Naive B cell (primary cell): ENCODE measurements at regions not wholly inside any gene's neighbourhood (a gene's known extent, or its start where the extent isn't known, plus 50 kb on each side); places are given as distances from the start of the nearest gene placed in this dataset.

Experiments
- ATAC-seq, 2 donors: fragments of 150-1000 bp; cut with Tn5 transposase; 2 replicates each; pipeline ENCODE4 v1.10.0; 2021; ENCODE audit warnings: low read depth in 2 of 2, mild to moderate bottlenecking in 2 of 2, moderate library complexity in 2 of 2
- DNase-seq: peaks from one replicate; pipeline ENCODE4 v3.0.0; 2022
- H3K27ac Mint-ChIP-seq, 6 donors: one replicate each; pipeline ENCODE4 v1.8.0; 2020 to 2022; ENCODE audit warnings: mild to moderate bottlenecking in 6 of 6, mixed read lengths in 6 of 6, moderate library complexity in 5 of 6, inconsistent platforms in 2 of 6
- H3K27me3 Mint-ChIP-seq, 3 donors: one replicate each; pipeline ENCODE4 v1.8.0; 2021 to 2022; ENCODE audit warnings: mixed read lengths in 3 of 3, mild to moderate bottlenecking in 1 of 3
- H3K36me3 Mint-ChIP-seq, 2 donors: one replicate each; pipeline ENCODE4 v1.8.0; 2020 to 2022; ENCODE audit warnings: mixed read lengths in 2 of 2, inconsistent platforms in 1 of 2, mild to moderate bottlenecking in 1 of 2
- H3K4me1 Mint-ChIP-seq, 3 donors: one replicate each; pipeline ENCODE4 v1.8.0; 2020 to 2022; ENCODE audit warnings: mixed read lengths in 3 of 3, inconsistent platforms in 1 of 3, mild to moderate bottlenecking in 1 of 3, moderate library complexity in 1 of 3
- H3K4me3 Mint-ChIP-seq, 8 donors: one replicate each; pipeline ENCODE4 v1.8.0; 2020 to 2022; ENCODE audit warnings: mild to moderate bottlenecking in 8 of 8, mixed read lengths in 8 of 8, moderate library complexity in 8 of 8, inconsistent platforms in 2 of 8
- H3K9me3 Mint-ChIP-seq, 7 donors: one replicate each; pipeline ENCODE4 v1.8.0; 2020 to 2022; ENCODE audit warnings: mixed read lengths in 7 of 7, mild to moderate bottlenecking in 5 of 7, inconsistent platforms in 2 of 7, moderate library complexity in 1 of 7

DNA sequence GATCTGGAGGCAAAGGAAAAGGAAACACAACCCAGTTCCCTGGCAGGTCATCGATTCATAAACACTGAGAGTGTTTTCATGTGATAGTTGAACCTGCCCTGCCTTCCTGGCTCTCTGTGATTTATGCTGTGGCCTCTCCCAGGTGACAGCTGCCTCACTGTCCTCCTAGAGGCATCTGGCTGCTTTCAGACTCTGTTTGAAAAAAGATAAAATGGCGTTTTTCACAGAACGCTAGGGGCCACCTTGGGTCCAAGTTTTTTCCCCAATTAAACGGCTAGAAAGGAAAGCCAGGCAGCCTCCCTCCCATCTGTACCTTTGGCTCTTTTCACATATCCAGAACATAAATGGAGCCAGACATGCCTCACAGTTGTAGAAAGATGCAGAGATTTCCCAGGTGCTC lies 252.6 kb upstream of the CCDC196 start:
- peaks cover 7 to 15% (median 11%) of the 10 kb centered on the region in 3 donors for H3K27me3 Mint-ChIP-seq
- ATAC-seq (no peak), DNase-seq (no peak)
- H3K9me3 Mint-ChIP-seq = no peaks in the 10 kb centered on the region
- H3K4me3 Mint-ChIP-seq = no peak overlapping the region
- H3K27ac Mint-ChIP-seq = no peak overlapping the region
- H3K4me1 Mint-ChIP-seq = peaks cover 4 to 13% (median 8%) of the 10 kb centered on the region in 3 donors
- H3K36me3 Mint-ChIP-seq = no peaks in the 10 kb centered on the region

DNA sequence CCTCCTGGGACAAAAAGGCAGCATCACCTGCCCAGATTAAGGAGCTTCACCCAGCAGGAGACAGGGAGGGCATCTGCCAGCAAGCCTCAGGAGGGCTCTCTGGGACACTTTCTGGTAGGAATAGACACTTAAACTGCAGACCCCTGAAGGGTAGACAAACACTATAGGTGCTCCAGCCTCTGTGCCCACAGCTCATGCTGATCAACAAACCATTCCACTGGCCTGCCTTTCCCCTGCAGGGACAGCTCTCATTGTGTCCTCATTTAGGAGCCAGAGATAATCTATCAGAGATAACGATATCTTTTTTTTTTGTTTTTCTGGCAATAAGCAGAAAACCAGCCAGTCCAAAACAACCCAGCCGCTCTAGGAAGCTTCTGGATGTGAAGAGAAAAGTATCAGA lies 251.8 kb upstream of the CCDC196 start:
- ATAC-seq (no peak), DNase-seq (no peak)
- H3K9me3 Mint-ChIP-seq = no peaks in the 10 kb centered on the region
- H3K4me3 Mint-ChIP-seq = no peak overlapping the region
- H3K4me1 Mint-ChIP-seq = peaks cover 4 to 13% (median 8%) of the 10 kb centered on the region in 3 donors
- H3K36me3 Mint-ChIP-seq = no peaks in the 10 kb centered on the region
- H3K27me3 Mint-ChIP-seq = peaks cover 8 to 15% (median 11%) of the 10 kb centered on the region in 3 donors
- no peak overlapping the region for H3K27ac Mint-ChIP-seq

DNA sequence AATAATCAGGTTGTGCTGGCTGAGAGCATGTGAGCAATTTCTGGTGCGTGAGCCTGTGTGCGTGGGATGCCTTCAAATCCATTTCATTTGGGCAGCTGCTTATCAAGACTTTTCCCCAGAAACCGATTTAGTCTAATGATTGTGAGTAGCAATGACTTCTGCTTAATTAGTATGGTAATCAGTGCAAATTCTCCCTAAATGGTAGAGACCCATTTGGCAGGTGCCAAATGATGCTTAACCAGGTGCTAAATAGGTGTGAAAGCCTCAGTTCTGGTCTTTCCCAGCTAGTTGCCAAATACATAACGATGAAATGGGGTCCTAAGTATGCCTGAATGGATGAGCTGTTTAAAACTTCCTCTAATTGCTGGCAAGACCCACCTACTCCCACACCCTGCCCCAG lies 248.4 kb upstream of the CCDC196 start:
- no peak for ATAC-seq
- Mint-ChIP-seq H3K27ac (no peak overlapping the region), H3K4me3 (no peak overlapping the region), H3K9me3 (no peaks in the 10 kb centered on the region), H3K36me3 (no peaks in the 10 kb centered on the region), H3K27me3 (peaks cover 4 to 9% (median 5%) of the 10 kb centered on the region in 3 donors), H3K4me1 (peaks cover 0 to under 1% (median 0%) of the 10 kb centered on the region in 3 donors)
- DNase-seq = no peak

DNA sequence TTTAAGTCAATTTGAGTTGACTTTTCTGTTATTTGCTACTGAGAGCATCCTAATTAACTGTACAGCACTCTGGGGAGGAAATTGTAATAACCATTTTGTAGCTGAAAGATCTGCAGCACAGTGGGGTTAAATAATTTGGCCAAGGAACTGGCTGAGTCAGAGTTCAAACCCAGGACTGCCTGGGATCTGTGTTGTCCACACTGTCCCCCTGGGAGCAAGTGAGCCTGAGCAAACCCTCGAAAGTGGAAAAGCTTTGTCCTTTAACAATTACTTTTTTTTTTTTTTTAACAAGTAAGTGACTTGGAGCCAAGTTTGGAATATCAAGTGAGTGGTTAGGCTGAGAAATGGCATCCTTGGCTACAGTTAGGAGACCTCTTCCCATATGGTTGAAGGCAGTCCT lies 247.2 kb upstream of the CCDC196 start:
- H3K4me3 Mint-ChIP-seq = no peak overlapping the region

DNA sequence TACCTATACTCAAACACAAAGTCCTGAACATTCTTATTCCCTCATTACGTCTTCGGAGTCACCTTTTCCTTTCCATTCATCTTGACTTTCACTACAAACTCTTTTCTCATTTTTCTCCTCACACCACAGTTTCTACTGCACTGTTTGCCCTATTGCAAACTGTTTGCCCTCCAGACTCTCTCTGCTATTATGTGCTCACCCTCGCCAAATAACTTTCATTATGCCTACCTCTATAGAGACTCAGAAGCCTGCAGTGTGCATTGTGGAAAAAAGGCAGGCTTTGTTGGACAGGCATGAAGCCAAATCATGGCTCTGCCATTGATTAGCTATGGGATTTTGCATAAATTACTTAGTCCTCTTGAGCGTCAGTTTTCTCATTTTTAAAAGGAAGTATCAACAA lies 246.6 kb upstream of the CCDC196 start:
- no peak for ATAC-seq

More for the DNA sequence above, 247.2 kb upstream of the CCDC196 start:
- no peak for ATAC-seq
- no peaks in the 10 kb centered on the region for H3K9me3 Mint-ChIP-seq
- H3K27ac Mint-ChIP-seq = no peak overlapping the region
- peaks cover 5 to 17% (median 11%) of the 10 kb centered on the region in 3 donors for H3K27me3 Mint-ChIP-seq
- H3K36me3 Mint-ChIP-seq = no peaks in the 10 kb centered on the region
- no peak for DNase-seq
- no peaks in the 10 kb centered on the region for H3K4me1 Mint-ChIP-seq

DNA sequence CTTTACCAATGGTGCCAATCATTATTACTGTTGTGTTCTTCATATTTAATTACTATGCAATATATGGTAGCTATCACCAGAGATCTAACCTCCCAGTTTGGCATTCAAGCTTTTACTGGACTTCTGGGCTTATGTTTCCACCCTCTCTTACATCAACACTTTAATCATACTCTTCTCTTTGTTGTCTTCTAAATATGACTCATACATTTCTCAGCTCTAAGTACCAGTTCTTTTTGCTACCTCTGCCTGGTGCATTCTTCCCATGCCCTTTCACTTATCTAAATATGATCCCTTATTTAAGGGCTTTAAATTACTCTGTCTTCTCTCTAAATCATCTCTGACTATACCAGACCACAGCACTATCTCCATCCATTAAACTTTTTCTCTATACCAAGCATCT lies 246.1 kb upstream of the CCDC196 start:
- DNase-seq (no peak), ATAC-seq (no peak)
- Mint-ChIP-seq H3K36me3 (no peaks in the 10 kb centered on the region), H3K27me3 (peaks cover 5 to 17% (median 11%) of the 10 kb centered on the region in 3 donors), H3K27ac (no peak overlapping the region), H3K4me3 (no peak overlapping the region), H3K9me3 (no peaks in the 10 kb centered on the region), H3K4me1 (no peaks in the 10 kb centered on the region)

More for the DNA sequence above, 246.6 kb upstream of the CCDC196 start:
- no peak for DNase-seq
- Mint-ChIP-seq H3K9me3 (no peaks in the 10 kb centered on the region), H3K4me1 (no peaks in the 10 kb centered on the region), H3K27ac (no peak overlapping the region), H3K27me3 (peaks cover 5 to 17% (median 11%) of the 10 kb centered on the region in 3 donors), H3K4me3 (no peak overlapping the region), H3K36me3 (no peaks in the 10 kb centered on the region)

DNA sequence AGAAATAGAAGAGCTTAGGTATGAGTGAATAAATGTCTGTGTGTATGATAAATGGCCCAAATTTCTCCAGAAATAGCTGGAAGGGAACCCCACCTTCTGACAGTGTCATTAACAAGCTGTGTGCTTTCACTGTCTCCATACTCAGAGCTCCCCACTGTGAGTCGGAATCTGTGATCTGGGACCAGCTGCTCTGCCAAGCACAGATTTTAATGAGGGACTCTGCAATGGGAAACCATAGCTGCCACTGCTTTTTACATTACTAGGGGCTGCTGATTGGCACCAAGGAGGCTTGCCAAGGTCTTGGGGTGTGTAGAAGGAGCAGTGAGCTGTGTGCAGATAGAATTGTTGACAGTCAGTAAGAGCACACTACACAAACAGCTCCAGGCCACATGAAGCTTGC lies 244.2 kb upstream of the CCDC196 start:
- Mint-ChIP-seq H3K4me1 (no peaks in the 10 kb centered on the region), H3K9me3 (no peaks in the 10 kb centered on the region), H3K27me3 (peaks cover 5 to 17% (median 11%) of the 10 kb centered on the region in 3 donors), H3K36me3 (no peaks in the 10 kb centered on the region), H3K27ac (no peak overlapping the region), H3K4me3 (no peak overlapping the region)
- DNase-seq (no peak), ATAC-seq (no peak)

DNA sequence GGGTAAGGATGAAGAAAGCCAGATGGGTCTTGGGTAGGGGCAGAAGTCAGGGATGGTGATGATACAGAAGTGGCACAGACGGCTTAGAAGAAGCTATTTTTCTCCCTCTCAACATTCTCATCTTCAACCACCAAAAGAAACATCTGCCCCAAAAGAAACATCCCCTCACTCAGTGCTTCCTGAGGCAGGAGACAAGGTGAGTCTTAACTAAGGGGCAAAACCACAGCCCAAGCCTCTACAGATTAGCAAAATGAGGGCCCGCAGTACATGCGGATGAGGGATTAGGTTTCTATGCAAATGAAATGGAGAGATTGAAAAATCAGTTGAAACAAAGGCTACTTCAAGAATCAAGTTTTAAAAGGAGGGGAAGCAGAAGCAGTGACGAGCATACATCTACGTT lies 241.3 kb upstream of the CCDC196 start:
- ATAC-seq (no peak), DNase-seq (no peak)
- Mint-ChIP-seq H3K27me3 (peaks cover 0 to 9% (median 7%) of the 10 kb centered on the region in 3 donors), H3K4me3 (no peak overlapping the region), H3K4me1 (no peaks in the 10 kb centered on the region), H3K36me3 (no peaks in the 10 kb centered on the region), H3K9me3 (no peaks in the 10 kb centered on the region), H3K27ac (no peak overlapping the region)

DNA sequence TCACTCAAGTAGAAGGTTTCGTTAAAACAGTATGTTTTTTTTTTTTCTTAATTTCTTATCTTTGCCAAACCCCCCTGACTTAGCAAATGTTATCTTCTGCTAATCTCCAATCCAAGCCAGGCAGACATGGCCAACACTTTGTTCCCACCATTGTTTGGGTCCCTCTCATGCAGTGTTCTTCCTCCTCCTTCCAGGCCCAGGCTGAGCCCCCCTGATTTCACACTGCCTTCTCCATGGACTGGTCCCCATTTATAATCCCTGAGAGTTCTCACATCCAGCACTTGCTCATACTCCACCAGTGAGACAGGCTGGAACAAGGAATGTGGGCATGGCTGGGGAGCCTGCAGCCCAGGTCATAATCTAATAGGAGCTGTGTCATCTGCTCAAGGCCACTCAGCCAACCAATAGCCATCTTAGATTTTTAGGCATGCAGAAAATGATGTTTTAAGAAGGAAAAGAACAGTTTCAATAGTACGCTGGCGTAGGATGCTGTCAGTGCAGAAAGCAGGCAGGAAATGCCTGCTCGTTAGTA lies 238.4 kb upstream of the CCDC196 start:
- Mint-ChIP-seq H3K4me1 (no peaks in the 10 kb centered on the region), H3K27me3 (peaks cover 0 to 14% (median 7%) of the 10 kb centered on the region in 3 donors), H3K27ac (no peak overlapping the region), H3K9me3 (peaks cover 0 to 4% (median 0%) of the 10 kb centered on the region in 7 donors), H3K4me3 (peak overlapping the region in 1 of 8 donors; percentile 37), H3K36me3 (no peaks in the 10 kb centered on the region)
- DNase-seq (no peak), ATAC-seq (no peak)

DNA sequence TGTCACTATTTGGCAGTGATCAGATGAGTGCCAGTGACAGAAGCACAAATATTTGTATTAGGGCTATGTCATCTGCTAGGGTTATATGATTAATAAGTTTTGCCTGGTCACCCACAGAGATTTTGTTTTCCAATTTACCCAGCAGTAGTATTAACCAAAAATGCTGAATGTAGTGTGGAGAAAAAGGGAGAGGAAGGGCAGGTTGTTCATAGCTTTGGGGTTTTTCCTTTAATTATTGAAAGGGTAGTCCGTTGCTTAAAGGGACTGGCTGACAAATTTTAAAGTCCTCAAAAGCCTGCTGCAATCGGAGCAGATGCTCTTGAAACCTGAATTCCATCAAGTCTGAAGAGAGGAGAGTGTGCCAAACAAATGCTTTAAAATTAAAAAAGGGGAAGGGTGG lies 237.9 kb upstream of the CCDC196 start:
- no peak for ATAC-seq
- Mint-ChIP-seq H3K4me3 (no peak overlapping the region), H3K27me3 (peaks cover 0 to 9% (median 4%) of the 10 kb centered on the region in 3 donors), H3K4me1 (no peaks in the 10 kb centered on the region), H3K36me3 (no peaks in the 10 kb centered on the region), H3K27ac (no peak overlapping the region), H3K9me3 (peaks cover 0 to 4% (median 0%) of the 10 kb centered on the region in 7 donors)
- DNase-seq = no peak

DNA sequence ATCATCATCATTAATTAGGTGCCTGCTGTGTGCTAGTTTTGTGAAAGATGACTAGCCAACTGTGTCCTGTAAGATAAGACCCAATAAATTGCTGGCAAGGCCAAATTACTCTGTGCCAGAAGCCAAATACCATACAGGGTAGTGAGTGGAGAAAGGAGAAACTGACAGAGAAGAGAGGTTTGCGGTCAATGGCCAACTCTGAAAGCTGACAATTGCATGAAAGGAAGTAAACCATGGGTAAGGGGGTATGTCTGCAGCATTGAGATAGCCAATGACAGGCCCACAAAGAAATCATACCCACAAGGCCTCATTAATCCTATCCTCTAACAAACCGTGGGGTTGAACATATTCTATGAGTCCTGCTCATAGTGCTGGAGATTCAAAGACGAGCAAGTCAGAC lies 236.6 kb upstream of the CCDC196 start:
- H3K27ac Mint-ChIP-seq = no peak overlapping the region
- no peak for ATAC-seq
- no peaks in the 10 kb centered on the region for H3K4me1 Mint-ChIP-seq
- peaks cover 0 to 4% (median 0%) of the 10 kb centered on the region in 7 donors for H3K9me3 Mint-ChIP-seq
- no peaks in the 10 kb centered on the region for H3K36me3 Mint-ChIP-seq
- H3K4me3 Mint-ChIP-seq = no peak overlapping the region
- peaks cover 0 to 5% (median 0%) of the 10 kb centered on the region in 3 donors for H3K27me3 Mint-ChIP-seq
- DNase-seq = no peak

DNA sequence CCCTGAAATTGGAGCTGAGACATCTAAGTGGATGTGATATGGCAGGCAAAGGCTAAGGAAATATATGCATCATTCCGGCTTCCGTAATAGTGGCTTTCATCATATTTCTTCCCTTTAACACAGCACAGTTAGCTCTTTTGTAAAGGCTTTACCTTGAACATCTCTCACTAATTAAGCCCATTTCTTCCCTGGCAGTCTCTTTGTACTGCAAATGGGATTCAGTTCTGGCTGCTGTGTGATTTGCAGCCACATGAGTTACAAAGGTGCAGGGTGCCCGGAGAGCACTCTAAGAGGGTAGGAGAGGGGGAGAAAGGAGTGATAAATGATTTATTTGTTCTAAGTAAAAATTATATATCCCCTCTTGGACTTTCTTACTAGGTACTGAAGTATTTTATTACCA lies 232.1 kb upstream of the CCDC196 start:
- H3K4me1 Mint-ChIP-seq = no peaks in the 10 kb centered on the region
- peaks cover 0 to 4% (median 0%) of the 10 kb centered on the region in 7 donors for H3K9me3 Mint-ChIP-seq
- no peak overlapping the region for H3K4me3 Mint-ChIP-seq
- DNase-seq = no peak
- H3K36me3 Mint-ChIP-seq = no peaks in the 10 kb centered on the region
- ATAC-seq = no peak
- H3K27ac Mint-ChIP-seq = no peak overlapping the region
- H3K27me3 Mint-ChIP-seq = peaks cover 0 to 5% (median 0%) of the 10 kb centered on the region in 3 donors

DNA sequence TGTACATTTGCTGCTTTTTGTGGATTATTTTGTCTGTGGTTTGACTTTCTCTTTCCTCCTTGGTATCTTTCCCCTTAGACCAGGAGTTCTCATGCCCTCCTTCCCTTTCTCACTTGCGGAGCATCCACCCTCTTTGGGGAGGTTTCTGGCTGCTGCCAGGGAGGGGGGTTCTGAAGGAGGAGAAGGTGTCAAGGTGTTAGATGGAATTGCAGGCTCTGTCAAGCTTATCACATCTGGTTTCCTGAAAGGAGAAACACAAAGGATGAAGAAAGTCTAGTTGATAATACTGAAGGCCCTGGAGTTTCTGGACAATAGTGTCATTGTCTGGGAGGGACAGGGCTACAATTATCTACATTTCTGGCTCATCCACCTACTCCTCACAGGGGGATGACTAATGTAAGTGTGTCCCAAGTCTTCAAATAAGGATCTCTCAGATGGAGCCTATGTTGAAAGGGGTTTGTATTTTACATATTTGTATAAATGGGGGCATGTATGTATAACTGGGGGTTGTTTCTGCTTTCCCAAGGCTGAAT lies 217.3 kb upstream of the CCDC196 start:
- H3K4me3 Mint-ChIP-seq = no peak overlapping the region
- peaks cover 5 to 13% (median 12%) of the 10 kb centered on the region in 3 donors for H3K27me3 Mint-ChIP-seq
- H3K36me3 Mint-ChIP-seq = no peaks in the 10 kb centered on the region
- no peak overlapping the region for H3K27ac Mint-ChIP-seq
- H3K9me3 Mint-ChIP-seq = peaks cover 0 to 2% (median 0%) of the 10 kb centered on the region in 7 donors
- DNase-seq = no peak
- no peak for ATAC-seq
- H3K4me1 Mint-ChIP-seq = no peaks in the 10 kb centered on the region

DNA sequence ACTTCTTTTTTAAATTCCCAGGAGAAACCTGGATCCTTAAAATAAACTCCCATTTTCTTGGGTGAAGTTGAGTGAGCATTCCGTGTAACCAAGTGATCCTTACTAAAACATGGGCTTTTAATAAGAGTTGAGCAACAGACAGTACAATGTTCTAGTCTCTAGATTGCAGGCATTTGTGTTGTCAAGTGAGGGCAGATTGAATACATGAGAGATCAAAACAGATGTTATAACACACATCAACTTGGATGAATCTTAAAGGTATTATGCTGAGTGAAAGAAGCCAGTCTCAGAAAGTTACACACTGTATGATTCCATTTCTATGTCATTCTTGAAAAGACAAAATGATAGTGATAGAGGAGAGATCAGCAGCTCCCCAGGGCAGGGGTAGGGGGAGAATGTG lies 213.9 kb upstream of the CCDC196 start:
- Mint-ChIP-seq H3K27ac (no peak overlapping the region), H3K36me3 (no peaks in the 10 kb centered on the region), H3K9me3 (peaks cover 0 to 9% (median 0%) of the 10 kb centered on the region in 7 donors), H3K27me3 (peaks cover 5 to 18% (median 11%) of the 10 kb centered on the region in 3 donors), H3K4me1 (no peaks in the 10 kb centered on the region), H3K4me3 (no peak overlapping the region)
- no peak for ATAC-seq
- no peak for DNase-seq
